ENCODE measurements at regions not wholly inside any gene's neighbourhood (a gene's known extent, or its start where the extent isn't known, plus 50 kb on each side); places are given as distances from the start of the nearest gene placed in this dataset.

GRCh38 chr18:78662879-78663278 lies 316.7 kb upstream of the SALL3 start:
- no TSS peak for BruUV-seq (replicated peaks)
- Mint-ChIP-seq H3K4me1 (ENCODE audit: insufficient read depth, unreplicated experiment) (no peaks in the 10 kb centered on the region), H3K27ac (ENCODE audit: low read depth, unreplicated experiment) (no peak overlapping the region), H3K9me3 (ENCODE audit: unreplicated experiment) (peaks cover 8% of the 10 kb centered on the region), H3K4me3 (ENCODE audit: unreplicated experiment) (no peak overlapping the region), H3K27me3 (ENCODE audit: insufficient read depth, unreplicated experiment) (no peaks in the 10 kb centered on the region), H3K36me3 (ENCODE audit: insufficient read depth, unreplicated experiment) (no peaks in the 10 kb centered on the region)
- CTCF ChIA-PET: no interaction called here
- DNase-seq (ENCODE audit: unreplicated experiment): no peak
- POLR2A ChIA-PET: no interaction called here
- intact Hi-C loops (cut with micrococcal nuclease): no loop called here
- no peak for TF ChIP-seq CTCF (IDR thresholded peaks at IDR 0.05; ENCODE audit: unreplicated experiment)

DNA sequence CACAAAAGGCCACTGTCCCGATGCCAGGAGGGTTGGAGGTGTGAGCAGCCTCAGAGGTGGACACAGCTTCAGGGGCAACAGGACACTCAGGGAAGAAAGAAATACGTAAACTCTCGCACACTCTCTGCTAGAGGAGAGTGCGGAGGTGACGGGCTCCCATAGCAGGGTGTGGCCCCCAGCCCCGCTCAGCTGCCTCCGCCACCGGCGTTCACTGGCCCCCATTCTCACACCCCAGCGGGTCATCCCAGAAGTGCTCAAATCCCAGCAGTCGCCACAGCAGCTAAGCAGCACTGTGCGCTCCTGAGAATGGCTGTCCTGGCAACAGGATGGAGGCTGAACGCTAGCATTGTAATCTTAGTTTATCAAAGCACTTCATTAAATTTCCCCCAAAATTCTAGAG lies 315.6 kb upstream of the SALL3 start:
- no TSS peak for BruUV-seq (replicated peaks)
- intact Hi-C loops (cut with micrococcal nuclease): no loop called here
- H3K27ac Mint-ChIP-seq (ENCODE audit: low read depth, unreplicated experiment): no peak overlapping the region

GRCh38 chr18:78664848-78665247 lies 314.8 kb upstream of the SALL3 start:
- no peaks in the 10 kb centered on the region for H3K36me3 Mint-ChIP-seq (ENCODE audit: insufficient read depth, unreplicated experiment)
- no TSS peak for BruUV-seq (replicated peaks)
- peaks cover 8% of the 10 kb centered on the region for H3K9me3 Mint-ChIP-seq (ENCODE audit: unreplicated experiment)
- no peak for DNase-seq (ENCODE audit: unreplicated experiment)
- CTCF ChIA-PET: no interaction called here
- POLR2A ChIA-PET: no interaction called here
- intact Hi-C loops (cut with micrococcal nuclease): no loop called here
- no peaks in the 10 kb centered on the region for H3K4me1 Mint-ChIP-seq (ENCODE audit: insufficient read depth, unreplicated experiment)
- H3K4me3 Mint-ChIP-seq (ENCODE audit: unreplicated experiment): no peak overlapping the region
- TF ChIP-seq CTCF (IDR thresholded peaks at IDR 0.05; ENCODE audit: unreplicated experiment): no peak
- no peak overlapping the region for H3K27ac Mint-ChIP-seq (ENCODE audit: low read depth, unreplicated experiment)
- no peaks in the 10 kb centered on the region for H3K27me3 Mint-ChIP-seq (ENCODE audit: insufficient read depth, unreplicated experiment)

More for the DNA sequence above, 315.6 kb upstream of the SALL3 start:
- ChIA-PET POLR2A (no interaction called here), CTCF (no interaction called here)
- TF ChIP-seq CTCF (IDR thresholded peaks at IDR 0.05; ENCODE audit: unreplicated experiment): no peak
- Mint-ChIP-seq H3K9me3 (ENCODE audit: unreplicated experiment) (peaks cover 8% of the 10 kb centered on the region), H3K4me1 (ENCODE audit: insufficient read depth, unreplicated experiment) (no peaks in the 10 kb centered on the region), H3K4me3 (ENCODE audit: unreplicated experiment) (no peak overlapping the region), H3K27me3 (ENCODE audit: insufficient read depth, unreplicated experiment) (no peaks in the 10 kb centered on the region), H3K36me3 (ENCODE audit: insufficient read depth, unreplicated experiment) (no peaks in the 10 kb centered on the region)
- no peak for DNase-seq (ENCODE audit: unreplicated experiment)

GRCh38 chr18:78665644-78666043 lies 314.0 kb upstream of the SALL3 start:
- no peaks in the 10 kb centered on the region for H3K36me3 Mint-ChIP-seq (ENCODE audit: insufficient read depth, unreplicated experiment)
- DNase-seq (ENCODE audit: unreplicated experiment): no peak
- intact Hi-C loops (cut with micrococcal nuclease): no loop called here
- no peak overlapping the region for H3K4me3 Mint-ChIP-seq (ENCODE audit: unreplicated experiment)
- BruUV-seq (replicated peaks): no TSS peak
- H3K4me1 Mint-ChIP-seq (ENCODE audit: insufficient read depth, unreplicated experiment): no peaks in the 10 kb centered on the region
- no peak for TF ChIP-seq CTCF (IDR thresholded peaks at IDR 0.05; ENCODE audit: unreplicated experiment)
- peaks cover 5% of the 10 kb centered on the region for H3K9me3 Mint-ChIP-seq (ENCODE audit: unreplicated experiment)
- H3K27ac Mint-ChIP-seq (ENCODE audit: low read depth, unreplicated experiment): no peak overlapping the region
- ChIA-PET CTCF (no interaction called here), POLR2A (no interaction called here)
- H3K27me3 Mint-ChIP-seq (ENCODE audit: insufficient read depth, unreplicated experiment): no peaks in the 10 kb centered on the region

Measured in MCF 10A (cell line).